ENCODE measurements at regions not wholly inside any gene's neighbourhood (a gene's known extent, or its start where the extent isn't known, plus 50 kb on each side); places are given as distances from the start of the nearest gene placed in this dataset.

DNA sequence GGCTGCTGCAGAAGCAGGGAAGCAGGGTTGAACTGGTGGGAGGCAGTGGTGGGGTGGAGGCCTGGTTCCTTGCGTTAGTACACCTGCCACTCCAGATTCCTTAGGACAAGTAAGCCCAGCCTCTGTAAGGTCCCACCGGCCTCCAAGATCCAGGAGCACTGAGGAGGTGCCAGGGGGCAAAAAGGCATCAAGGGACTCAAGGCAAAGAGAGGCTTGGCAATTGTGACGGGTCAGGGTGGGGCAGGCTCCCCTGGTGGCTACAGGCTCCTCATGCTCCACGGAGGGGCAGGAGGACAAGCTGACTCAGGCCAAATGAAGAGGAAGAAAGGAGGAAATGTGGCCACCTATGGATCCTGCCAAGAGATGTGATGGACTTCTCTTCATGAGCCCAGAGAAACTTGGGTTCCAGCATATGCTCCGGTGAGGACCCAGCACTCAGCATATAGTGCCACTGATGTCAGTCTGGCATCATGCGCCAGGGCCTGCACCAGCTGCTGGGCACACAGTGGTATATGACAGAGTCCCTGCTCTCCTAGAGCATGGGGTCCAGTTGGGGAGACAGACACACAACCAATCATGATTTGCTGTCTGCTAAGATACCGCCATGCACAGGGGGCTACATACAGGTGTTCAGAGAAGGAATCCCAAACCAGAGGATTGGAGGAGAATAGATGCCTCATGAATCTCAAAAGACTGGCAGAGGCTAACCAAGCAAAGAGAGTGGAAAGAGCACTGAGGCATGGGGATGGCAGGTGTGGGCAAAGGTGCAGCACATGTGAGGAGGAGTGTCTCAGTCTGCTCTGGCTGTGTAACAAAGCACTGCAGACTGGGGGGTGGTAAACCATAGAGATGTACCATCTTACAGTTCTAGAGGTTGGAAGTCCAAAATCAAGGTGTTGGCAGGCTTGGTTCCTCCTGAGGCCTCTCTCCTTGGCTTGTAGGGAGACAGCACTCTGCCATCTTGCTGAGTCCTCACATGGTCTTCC lies 249.7 kb downstream of the RHOU start:
- Histone ChIP-seq H3K36me3 (ENCODE audit: control insufficient read depth in 2 of 2, insufficient read depth in 2 of 2, low read length in 2 of 2) (no peaks in the 10 kb centered on the region), H3K27ac (ENCODE audit: low read length) (no peak overlapping the region), H3K9me3 (ENCODE audit: control insufficient read depth in 2 of 2, low read length in 2 of 2) (no peaks in the 10 kb centered on the region), H3K4me1 (ENCODE audit: control insufficient read depth, insufficient read depth, low read length) (peaks cover 35% of the 10 kb centered on the region), H3K9ac (ENCODE audit: low read length in 2 of 2) (no peak overlapping the region), H3K4me3 (ENCODE audit: low read length in 2 of 2) (no peak overlapping the region), H3K27me3 (ENCODE audit: control insufficient read depth in 1 of 2, insufficient read depth in 2 of 2, low read length in 2 of 2) (no peaks in the 10 kb centered on the region)

- Histone ChIP-seq H3K4me3 (ENCODE audit: low read length in 2 of 2) (no peak overlapping the region), H3K9ac (ENCODE audit: low read length in 2 of 2) (no peak overlapping the region), H3K27me3 (ENCODE audit: control insufficient read depth in 1 of 2, insufficient read depth in 2 of 2, low read length in 2 of 2) (no peaks in the 10 kb centered on the region), H3K4me1 (ENCODE audit: control insufficient read depth, insufficient read depth, low read length) (peaks cover 37% of the 10 kb centered on the region), H3K9me3 (ENCODE audit: control insufficient read depth in 2 of 2, low read length in 2 of 2) (no peaks in the 10 kb centered on the region), H3K27ac (ENCODE audit: low read length) (no peak overlapping the region), H3K36me3 (ENCODE audit: control insufficient read depth in 2 of 2, insufficient read depth in 2 of 2, low read length in 2 of 2) (no peaks in the 10 kb centered on the region)
Observed at GRCh38 chr1:228985661-228986060, 250.4 kb downstream of the RHOU start.

DNA sequence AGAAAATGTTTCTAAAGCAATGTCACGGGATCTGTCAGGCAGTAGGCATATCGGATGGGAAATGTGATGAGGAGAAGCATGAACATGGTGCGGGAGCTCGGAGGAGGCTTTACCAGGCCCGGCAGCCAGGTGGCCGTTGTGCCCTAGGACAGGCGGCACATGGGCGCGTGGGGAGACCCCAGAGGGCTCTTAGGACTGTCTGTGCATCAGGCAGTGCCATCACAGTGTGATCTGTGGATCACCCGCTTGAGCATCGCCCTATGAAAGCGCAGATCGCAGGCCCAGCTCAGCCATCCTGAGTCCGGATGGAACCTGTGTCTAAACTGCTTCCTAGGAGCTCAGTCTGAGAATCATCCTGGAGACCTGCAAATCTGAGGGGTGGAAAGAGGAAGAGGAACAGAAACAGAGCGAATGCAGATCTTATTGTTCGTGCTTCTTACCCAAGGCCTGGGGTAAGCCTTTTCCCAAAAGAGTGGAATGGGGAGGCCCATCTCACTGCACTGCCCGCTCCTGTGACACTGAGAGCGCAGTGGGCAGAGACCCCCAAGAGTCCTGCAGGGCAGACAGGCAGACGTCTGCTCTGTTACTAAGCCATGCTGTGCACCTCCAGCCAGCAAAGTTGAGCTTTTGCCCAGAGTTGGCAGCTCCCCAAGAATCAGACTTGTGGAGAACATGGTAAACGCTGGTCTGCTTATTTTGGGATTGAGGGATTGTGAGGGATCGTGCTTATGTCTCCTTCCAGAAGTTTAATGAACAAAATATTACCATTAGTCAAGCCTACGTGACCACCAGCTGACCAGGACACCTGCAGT lies 251.0 kb downstream of the RHOU start:
- peaks cover 41% of the 10 kb centered on the region for H3K4me1 ChIP-seq (ENCODE audit: control insufficient read depth, insufficient read depth, low read length)
- H3K36me3 ChIP-seq (ENCODE audit: control insufficient read depth in 2 of 2, insufficient read depth in 2 of 2, low read length in 2 of 2), result no peaks in the 10 kb centered on the region
- H3K4me3 ChIP-seq (ENCODE audit: low read length in 2 of 2), result no peak overlapping the region
- no peaks in the 10 kb centered on the region for H3K27me3 ChIP-seq (ENCODE audit: control insufficient read depth in 1 of 2, insufficient read depth in 2 of 2, low read length in 2 of 2)
- no peaks in the 10 kb centered on the region for H3K9me3 ChIP-seq (ENCODE audit: control insufficient read depth in 2 of 2, low read length in 2 of 2)
- H3K27ac ChIP-seq (ENCODE audit: low read length), result peak overlapping the region; percentile 46
- H3K9ac ChIP-seq (ENCODE audit: low read length in 2 of 2), result peak overlapping the region in 1 of 2 donors; percentile 36

DNA sequence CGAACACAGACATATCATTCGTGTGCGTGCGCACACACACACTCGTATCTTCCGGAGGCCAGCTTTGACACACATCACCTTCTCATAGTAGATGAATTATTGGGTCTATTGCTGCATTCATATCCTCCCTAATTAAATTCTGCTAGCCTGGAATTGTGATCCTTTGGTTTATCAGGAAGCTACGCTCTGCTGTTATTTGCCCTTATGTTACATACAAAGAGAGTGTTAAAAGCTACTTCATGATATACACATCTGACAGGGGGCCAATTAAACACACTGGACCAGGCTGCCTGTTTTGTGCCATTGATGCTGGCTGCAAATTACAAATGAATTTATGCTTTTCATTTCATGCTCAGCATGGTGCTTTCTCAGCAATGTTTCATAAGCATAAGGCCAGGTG lies 252.0 kb downstream of the RHOU start:
- H3K27me3 ChIP-seq (ENCODE audit: control insufficient read depth in 1 of 2, insufficient read depth in 2 of 2, low read length in 2 of 2), result no peaks in the 10 kb centered on the region
- H3K4me3 ChIP-seq (ENCODE audit: low read length in 2 of 2), result no peak overlapping the region
- no peaks in the 10 kb centered on the region for H3K36me3 ChIP-seq (ENCODE audit: control insufficient read depth in 2 of 2, insufficient read depth in 2 of 2, low read length in 2 of 2)
- no peaks in the 10 kb centered on the region for H3K9me3 ChIP-seq (ENCODE audit: control insufficient read depth in 2 of 2, low read length in 2 of 2)
- H3K27ac ChIP-seq (ENCODE audit: low read length), result no peak overlapping the region
- peaks cover 41% of the 10 kb centered on the region for H3K4me1 ChIP-seq (ENCODE audit: control insufficient read depth, insufficient read depth, low read length)
- H3K9ac ChIP-seq (ENCODE audit: low read length in 2 of 2), result no peak overlapping the region

DNA sequence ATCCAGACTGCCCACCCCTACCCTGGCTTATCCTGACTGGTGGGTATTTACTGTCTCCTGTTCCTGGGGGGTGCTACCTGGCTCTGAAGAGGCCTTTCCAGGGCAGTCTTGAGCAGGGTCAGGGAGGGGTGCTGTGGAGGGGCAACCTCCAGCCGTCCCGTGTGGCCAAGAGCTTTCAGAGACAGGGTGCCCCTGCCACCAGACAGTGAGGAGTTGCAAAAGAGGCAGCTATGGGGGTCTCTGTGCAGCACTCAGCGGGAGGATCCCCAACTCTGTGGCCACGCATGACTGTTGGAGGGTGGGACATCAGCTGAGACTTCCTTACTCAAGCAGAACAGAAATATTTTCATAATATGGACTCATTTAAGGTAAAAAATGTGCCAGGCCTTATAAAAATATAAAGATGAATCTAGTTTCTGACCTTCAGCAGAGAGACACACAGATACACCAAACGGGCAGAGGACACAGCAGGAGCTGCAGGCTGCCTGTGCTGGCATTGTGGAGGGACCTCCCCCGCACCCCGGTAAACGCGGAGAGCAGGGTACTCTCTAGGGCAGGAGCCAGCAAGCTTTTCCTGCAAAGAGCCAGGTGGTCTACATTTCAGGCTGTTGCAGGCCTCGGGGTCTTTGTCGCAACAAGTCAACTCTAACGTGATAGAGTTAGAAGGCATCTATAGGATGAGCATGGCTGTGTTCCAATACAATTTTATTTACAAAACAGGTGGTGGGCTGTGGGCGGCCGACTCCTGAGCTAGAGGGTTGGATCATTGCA lies 252.6 kb downstream of the RHOU start:
- H3K9ac ChIP-seq (ENCODE audit: low read length in 2 of 2), result no peak overlapping the region
- H3K27ac ChIP-seq (ENCODE audit: low read length), result no peak overlapping the region
- no peaks in the 10 kb centered on the region for H3K27me3 ChIP-seq (ENCODE audit: control insufficient read depth in 1 of 2, insufficient read depth in 2 of 2, low read length in 2 of 2)
- no peaks in the 10 kb centered on the region for H3K9me3 ChIP-seq (ENCODE audit: control insufficient read depth in 2 of 2, low read length in 2 of 2)
- no peak overlapping the region for H3K4me3 ChIP-seq (ENCODE audit: low read length in 2 of 2)
- H3K4me1 ChIP-seq (ENCODE audit: control insufficient read depth, insufficient read depth, low read length), result peaks cover 41% of the 10 kb centered on the region
- no peaks in the 10 kb centered on the region for H3K36me3 ChIP-seq (ENCODE audit: control insufficient read depth in 2 of 2, insufficient read depth in 2 of 2, low read length in 2 of 2)

GRCh38 chr1:228988664-228989063 lies 253.4 kb downstream of the RHOU start:
- no peak overlapping the region for H3K4me3 ChIP-seq (ENCODE audit: low read length in 2 of 2)
- H3K36me3 ChIP-seq (ENCODE audit: control insufficient read depth in 2 of 2, insufficient read depth in 2 of 2, low read length in 2 of 2), result no peaks in the 10 kb centered on the region
- no peak overlapping the region for H3K9ac ChIP-seq (ENCODE audit: low read length in 2 of 2)
- peaks cover 41% of the 10 kb centered on the region for H3K4me1 ChIP-seq (ENCODE audit: control insufficient read depth, insufficient read depth, low read length)
- no peaks in the 10 kb centered on the region for H3K9me3 ChIP-seq (ENCODE audit: control insufficient read depth in 2 of 2, low read length in 2 of 2)
- H3K27me3 ChIP-seq (ENCODE audit: control insufficient read depth in 1 of 2, insufficient read depth in 2 of 2, low read length in 2 of 2), result no peaks in the 10 kb centered on the region
- H3K27ac ChIP-seq (ENCODE audit: low read length), result no peak overlapping the region

DNA sequence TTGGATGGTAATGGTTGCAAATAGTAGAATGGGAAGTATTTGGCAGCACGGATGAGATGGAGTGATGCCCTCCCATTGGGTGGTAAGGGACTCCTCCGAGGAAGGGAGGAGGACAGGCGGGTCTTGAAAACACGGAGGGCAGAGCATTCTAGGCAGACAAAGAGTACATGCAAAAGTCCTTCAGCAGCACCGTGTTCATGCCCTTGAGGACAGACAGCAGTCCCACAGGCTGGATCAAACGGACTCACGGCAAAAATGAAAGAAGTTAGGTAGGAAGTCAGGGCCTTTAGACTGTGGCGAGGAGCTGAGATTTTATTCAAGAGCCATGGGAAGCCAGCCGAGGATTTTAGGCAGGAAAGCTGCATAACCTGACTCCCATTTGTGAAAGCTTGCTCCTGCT lies 253.9 kb downstream of the RHOU start:
- Histone ChIP-seq H3K9me3 (ENCODE audit: control insufficient read depth in 2 of 2, low read length in 2 of 2) (no peaks in the 10 kb centered on the region), H3K9ac (ENCODE audit: low read length in 2 of 2) (no peak overlapping the region), H3K27me3 (ENCODE audit: control insufficient read depth in 1 of 2, insufficient read depth in 2 of 2, low read length in 2 of 2) (no peaks in the 10 kb centered on the region), H3K36me3 (ENCODE audit: control insufficient read depth in 2 of 2, insufficient read depth in 2 of 2, low read length in 2 of 2) (no peaks in the 10 kb centered on the region), H3K27ac (ENCODE audit: low read length) (no peak overlapping the region), H3K4me1 (ENCODE audit: control insufficient read depth, insufficient read depth, low read length) (peaks cover 41% of the 10 kb centered on the region), H3K4me3 (ENCODE audit: low read length in 2 of 2) (no peak overlapping the region)

GRCh38 chr1:228989676-228989991 lies 254.4 kb downstream of the RHOU start:
- Histone ChIP-seq H3K4me3 (ENCODE audit: low read length in 2 of 2) (no peak overlapping the region), H3K4me1 (ENCODE audit: control insufficient read depth, insufficient read depth, low read length) (peaks cover 41% of the 10 kb centered on the region), H3K27me3 (ENCODE audit: control insufficient read depth in 1 of 2, insufficient read depth in 2 of 2, low read length in 2 of 2) (no peaks in the 10 kb centered on the region), H3K9ac (ENCODE audit: low read length in 2 of 2) (no peak overlapping the region), H3K27ac (ENCODE audit: low read length) (peak overlapping the region; percentile 31), H3K9me3 (ENCODE audit: control insufficient read depth in 2 of 2, low read length in 2 of 2) (no peaks in the 10 kb centered on the region), H3K36me3 (ENCODE audit: control insufficient read depth in 2 of 2, insufficient read depth in 2 of 2, low read length in 2 of 2) (no peaks in the 10 kb centered on the region)

GRCh38 chr1:228989992-228990827 lies 254.9 kb downstream of the RHOU start:
- Histone ChIP-seq H3K9me3 (ENCODE audit: control insufficient read depth in 2 of 2, low read length in 2 of 2) (no peaks in the 10 kb centered on the region), H3K36me3 (ENCODE audit: control insufficient read depth in 2 of 2, insufficient read depth in 2 of 2, low read length in 2 of 2) (no peaks in the 10 kb centered on the region), H3K4me1 (ENCODE audit: control insufficient read depth, insufficient read depth, low read length) (peaks cover 41% of the 10 kb centered on the region), H3K9ac (ENCODE audit: low read length in 2 of 2) (no peak overlapping the region), H3K27ac (ENCODE audit: low read length) (peak overlapping the region; percentile 31), H3K27me3 (ENCODE audit: control insufficient read depth in 1 of 2, insufficient read depth in 2 of 2, low read length in 2 of 2) (no peaks in the 10 kb centered on the region), H3K4me3 (ENCODE audit: low read length in 2 of 2) (peak overlapping the region in 1 of 2 donors; percentile 15)

All from stomach smooth muscle (tissue), 2 donors.